ENCODE measurements at regions not wholly inside any gene's neighbourhood (a gene's known extent, or its start where the extent isn't known, plus 50 kb on each side); places are given as distances from the start of the nearest gene placed in this dataset.

DNA sequence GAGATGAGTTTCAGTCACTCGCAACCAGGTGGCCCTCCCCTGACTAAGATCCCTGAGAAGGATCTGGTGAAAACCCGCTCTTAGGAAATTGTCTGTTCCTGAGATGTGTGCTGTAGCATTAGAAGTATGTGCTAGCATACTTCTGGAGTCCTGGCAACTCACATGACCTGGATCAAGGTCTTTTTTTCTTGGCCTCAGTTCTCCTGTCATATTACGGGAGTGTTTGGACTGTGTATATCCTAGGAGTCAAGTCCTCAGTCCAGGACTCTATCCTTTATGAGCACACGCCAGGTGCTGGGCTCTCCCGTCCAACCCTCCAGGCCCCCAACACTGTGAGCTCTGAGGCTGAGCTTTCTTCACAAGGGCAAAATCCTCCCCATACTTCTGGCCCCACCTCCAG, 156.4 kb downstream of the UQCRFS1 start:
- CTCF ChIA-PET: no interaction called here
- no peak for DNase-seq (ENCODE audit: extremely low spot score)
- POLR2A ChIA-PET: no interaction called here
- TF ChIP-seq LEF1 (IDR thresholded peaks at IDR 0.05; ENCODE audit: borderline replicate concordance) (no peak), L3MBTL2 (conservative IDR thresholded peaks at IDR 0.05) (no peak), FOXK2 (IDR thresholded peaks at IDR 0.05) (no peak), SUZ12 (IDR thresholded peaks at IDR 0.05) (no peak), CTBP1 (IDR thresholded peaks at IDR 0.05; ENCODE audit: borderline replicate concordance) (no peak), ARNT (IDR thresholded peaks at IDR 0.05) (no peak), TARDBP (IDR thresholded peaks at IDR 0.05) (no peak), HDGF (IDR thresholded peaks at IDR 0.05; ENCODE audit: borderline replicate concordance) (no peak), SP1 (IDR thresholded peaks at IDR 0.05) (no peak), BHLHE40 (IDR thresholded peaks at IDR 0.05; ENCODE audit: borderline replicate concordance) (no peak), NFRKB (IDR thresholded peaks at IDR 0.05) (no peak), ZNF384 (IDR thresholded peaks at IDR 0.05) (no peak), FOXM1 (IDR thresholded peaks at IDR 0.05; ENCODE audit: borderline replicate concordance) (no peak)
- TF ChIP-seq, protein P1, sequence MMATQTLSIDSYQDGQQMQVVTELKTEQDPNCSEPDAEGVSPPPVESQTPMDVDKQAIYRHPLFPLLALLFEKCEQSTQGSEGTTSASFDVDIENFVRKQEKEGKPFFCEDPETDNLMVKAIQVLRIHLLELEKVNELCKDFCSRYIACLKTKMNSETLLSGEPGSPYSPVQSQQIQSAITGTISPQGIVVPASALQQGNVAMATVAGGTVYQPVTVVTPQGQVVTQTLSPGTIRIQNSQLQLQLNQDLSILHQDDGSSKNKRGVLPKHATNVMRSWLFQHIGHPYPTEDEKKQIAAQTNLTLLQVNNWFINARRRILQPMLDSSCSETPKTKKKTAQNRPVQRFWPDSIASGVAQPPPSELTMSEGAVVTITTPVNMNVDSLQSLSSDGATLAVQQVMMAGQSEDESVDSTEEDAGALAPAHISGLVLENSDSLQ (IDR thresholded peaks at IDR 0.05): no peak

DNA sequence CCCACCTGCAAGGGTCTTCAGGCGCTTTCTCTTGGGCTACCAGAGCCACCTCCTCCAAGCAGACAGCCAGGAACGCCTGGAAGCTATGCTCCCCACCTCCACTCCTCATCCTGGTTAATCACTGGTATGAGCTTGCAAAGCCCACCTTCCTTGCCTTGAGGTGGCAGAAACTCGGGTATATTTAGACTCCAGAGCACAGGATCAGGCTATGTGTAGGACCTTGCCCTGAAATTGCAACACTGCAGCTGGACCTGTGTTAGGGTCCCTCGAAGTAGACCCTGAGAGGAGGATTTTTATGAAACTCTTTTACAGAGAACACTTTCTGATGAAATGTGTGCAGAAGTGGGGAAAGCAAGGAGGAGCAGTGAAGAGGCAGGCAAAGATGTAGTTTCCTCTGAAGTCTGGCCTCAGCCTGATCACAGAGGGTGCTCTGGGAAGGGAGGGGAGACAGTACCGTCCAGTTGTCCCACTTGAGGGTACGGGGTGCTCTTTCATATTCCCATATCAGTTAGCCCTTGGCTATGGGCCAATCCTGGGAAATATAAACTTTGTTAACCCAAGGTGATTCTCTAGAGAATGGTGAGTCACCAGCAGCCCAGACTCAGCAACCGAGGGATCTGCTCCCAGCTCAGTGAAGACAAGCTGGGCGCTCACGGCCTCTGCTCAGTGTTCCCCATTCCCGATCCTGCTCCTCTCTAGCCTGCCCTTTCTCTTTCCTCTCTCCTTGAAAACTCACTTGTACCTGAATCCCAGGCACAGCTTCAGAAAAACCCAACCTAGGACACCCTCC, 157.9 kb downstream of the UQCRFS1 start:
- ChIA-PET POLR2A (no interaction called here), CTCF (interaction anchor here (1.1 kb wide), 1 partner anchor 29 kb away, joined by 3 read pairs; no protein-coding TSS in a partner anchor)
- TF ChIP-seq NFRKB (IDR thresholded peaks at IDR 0.05): no peak
- no peak for TF ChIP-seq BHLHE40 (IDR thresholded peaks at IDR 0.05; ENCODE audit: borderline replicate concordance)
- no peak for TF ChIP-seq FOXA1 (IDR thresholded peaks at IDR 0.05)
- no peak for TF ChIP-seq ELF4 (IDR thresholded peaks at IDR 0.05)
- no peak for DNase-seq (ENCODE audit: extremely low spot score)

DNA sequence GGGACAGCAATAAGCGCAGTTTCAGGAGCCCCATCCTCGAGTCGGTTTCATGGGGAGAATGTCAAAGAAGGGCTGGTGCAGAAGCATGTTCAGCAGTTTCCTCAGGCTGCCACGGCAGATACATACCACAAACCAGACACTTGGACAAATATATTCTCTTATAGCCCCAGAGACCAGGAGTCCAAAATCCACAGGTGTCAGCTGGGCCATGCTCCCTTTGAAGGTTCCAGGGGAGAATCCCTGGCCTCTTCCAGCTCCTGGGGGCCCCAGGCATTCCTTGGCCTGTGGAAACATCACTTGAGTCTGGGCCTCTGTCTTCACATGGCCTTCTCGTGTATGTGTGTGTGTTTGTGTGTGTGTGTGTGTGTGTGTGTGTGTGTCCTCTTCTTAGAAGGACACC, 164.1 kb downstream of the UQCRFS1 start:
- DNase-seq (ENCODE audit: extremely low spot score): no peak
- CTCF ChIA-PET: no interaction called here
- POLR2A ChIA-PET: no interaction called here
- TF ChIP-seq TARDBP (IDR thresholded peaks at IDR 0.05) (no peak), FOXK2 (IDR thresholded peaks at IDR 0.05) (no peak), L3MBTL2 (conservative IDR thresholded peaks at IDR 0.05) (no peak), NFRKB (IDR thresholded peaks at IDR 0.05) (no peak), CTBP1 (IDR thresholded peaks at IDR 0.05; ENCODE audit: borderline replicate concordance) (no peak), FOXM1 (IDR thresholded peaks at IDR 0.05; ENCODE audit: borderline replicate concordance) (no peak), SUZ12 (IDR thresholded peaks at IDR 0.05) (no peak), HDGF (IDR thresholded peaks at IDR 0.05; ENCODE audit: borderline replicate concordance) (no peak), ARNT (IDR thresholded peaks at IDR 0.05) (no peak), SP1 (IDR thresholded peaks at IDR 0.05) (no peak), ELF4 (IDR thresholded peaks at IDR 0.05) (no peak), FOXA1 (IDR thresholded peaks at IDR 0.05) (no peak), ZNF384 (IDR thresholded peaks at IDR 0.05) (no peak), BHLHE40 (IDR thresholded peaks at IDR 0.05; ENCODE audit: borderline replicate concordance) (no peak), LEF1 (IDR thresholded peaks at IDR 0.05; ENCODE audit: borderline replicate concordance) (no peak)
- TF ChIP-seq, protein P1 (IDR thresholded peaks at IDR 0.05): no peak

DNA sequence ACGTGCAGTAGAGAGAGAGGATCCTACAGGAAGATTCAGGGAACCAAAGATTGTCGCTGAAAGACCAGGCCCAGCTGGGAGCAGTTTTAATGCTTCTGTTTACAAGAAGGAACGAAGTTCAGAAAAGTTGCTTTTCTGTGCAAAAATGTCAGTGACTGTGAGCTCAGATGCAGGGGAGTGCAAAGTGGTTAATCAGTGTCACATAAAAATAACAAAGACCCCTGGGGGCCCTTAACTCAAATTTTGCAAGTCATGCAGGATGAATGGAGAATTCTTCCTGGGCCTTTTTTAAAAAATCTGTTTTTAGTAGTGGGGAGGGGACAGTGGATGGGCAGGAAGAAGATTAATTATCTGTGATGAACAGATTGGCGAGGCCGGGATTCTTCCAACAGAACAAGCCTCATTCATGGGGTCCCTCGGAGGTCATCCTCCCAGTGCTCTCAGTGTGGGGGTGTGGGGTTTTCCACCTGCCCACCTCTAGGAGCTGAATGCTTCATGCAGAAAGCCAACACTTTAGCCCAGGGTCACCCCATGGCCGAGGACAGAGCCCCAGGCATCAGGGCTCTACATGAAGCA, 167.2 kb downstream of the UQCRFS1 start:
- ChIA-PET POLR2A (no interaction called here), CTCF (no interaction called here)
- DNase-seq (ENCODE audit: extremely low spot score): no peak
- TF ChIP-seq FOXK2 (IDR thresholded peaks at IDR 0.05): no peak
- no peak for TF ChIP-seq ZNF384 (IDR thresholded peaks at IDR 0.05)
- no peak for TF ChIP-seq ARNT (IDR thresholded peaks at IDR 0.05)
- TF ChIP-seq FOXM1 (IDR thresholded peaks at IDR 0.05; ENCODE audit: borderline replicate concordance): no peak
- TF ChIP-seq, protein P1 (IDR thresholded peaks at IDR 0.05): no peak
- no peak for TF ChIP-seq FOXA1 (IDR thresholded peaks at IDR 0.05)
- no peak for TF ChIP-seq CTBP1 (IDR thresholded peaks at IDR 0.05; ENCODE audit: borderline replicate concordance)
- TF ChIP-seq SP1 (IDR thresholded peaks at IDR 0.05): no peak
- TF ChIP-seq ELF4 (IDR thresholded peaks at IDR 0.05): no peak
- no peak for TF ChIP-seq SUZ12 (IDR thresholded peaks at IDR 0.05)
- TF ChIP-seq BHLHE40 (IDR thresholded peaks at IDR 0.05; ENCODE audit: borderline replicate concordance): no peak
- no peak for TF ChIP-seq LEF1 (IDR thresholded peaks at IDR 0.05; ENCODE audit: borderline replicate concordance)
- TF ChIP-seq L3MBTL2 (conservative IDR thresholded peaks at IDR 0.05): no peak
- no peak for TF ChIP-seq NFRKB (IDR thresholded peaks at IDR 0.05)
- TF ChIP-seq HDGF (IDR thresholded peaks at IDR 0.05; ENCODE audit: borderline replicate concordance): no peak
- TF ChIP-seq TARDBP (IDR thresholded peaks at IDR 0.05): no peak

DNA sequence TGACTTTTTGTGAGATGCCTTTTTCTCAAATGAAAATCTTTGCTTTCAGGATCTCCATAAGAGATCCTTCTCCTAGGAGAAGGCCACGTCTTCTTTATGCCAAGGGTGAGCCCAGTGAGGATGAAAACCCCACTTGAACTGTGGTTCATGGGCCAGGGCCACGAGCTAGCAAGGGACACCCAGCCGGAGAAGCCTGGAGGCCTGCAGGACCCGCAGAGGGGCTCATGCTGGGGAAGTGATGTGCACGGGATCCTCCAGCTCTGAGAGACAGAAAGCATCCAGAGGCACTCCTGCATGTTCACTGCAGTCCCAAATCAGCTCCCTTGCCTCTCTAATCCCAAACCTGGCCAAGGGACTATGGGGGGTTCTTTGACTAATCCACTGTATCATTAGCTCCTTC, 168.9 kb downstream of the UQCRFS1 start:
- no peak for DNase-seq (ENCODE audit: extremely low spot score)
- POLR2A ChIA-PET: no interaction called here

More for the DNA sequence above, 168.9 kb downstream of the UQCRFS1 start:
- TF ChIP-seq, protein P1 (IDR thresholded peaks at IDR 0.05): no peak
- TF ChIP-seq CTBP1 (IDR thresholded peaks at IDR 0.05; ENCODE audit: borderline replicate concordance): no peak
- TF ChIP-seq SP1 (IDR thresholded peaks at IDR 0.05): no peak
- TF ChIP-seq L3MBTL2 (conservative IDR thresholded peaks at IDR 0.05): no peak
- TF ChIP-seq NFRKB (IDR thresholded peaks at IDR 0.05): no peak
- TF ChIP-seq FOXA1 (IDR thresholded peaks at IDR 0.05): no peak
- no peak for TF ChIP-seq ZNF384 (IDR thresholded peaks at IDR 0.05)
- no peak for TF ChIP-seq FOXM1 (IDR thresholded peaks at IDR 0.05; ENCODE audit: borderline replicate concordance)
- no peak for TF ChIP-seq ELF4 (IDR thresholded peaks at IDR 0.05)
- no peak for TF ChIP-seq LEF1 (IDR thresholded peaks at IDR 0.05; ENCODE audit: borderline replicate concordance)
- no peak for TF ChIP-seq ARNT (IDR thresholded peaks at IDR 0.05)
- TF ChIP-seq HDGF (IDR thresholded peaks at IDR 0.05; ENCODE audit: borderline replicate concordance): no peak
- no peak for TF ChIP-seq BHLHE40 (IDR thresholded peaks at IDR 0.05; ENCODE audit: borderline replicate concordance)
- TF ChIP-seq FOXK2 (IDR thresholded peaks at IDR 0.05): no peak
- no peak for TF ChIP-seq TARDBP (IDR thresholded peaks at IDR 0.05)
- no peak for TF ChIP-seq SUZ12 (IDR thresholded peaks at IDR 0.05)
- CTCF ChIA-PET: no interaction called here
